HepG2 (cell line): ENCODE measurements at regions not wholly inside any gene's neighbourhood (a gene's known extent, or its start where the extent isn't known, plus 50 kb on each side); places are given as distances from the start of the nearest gene placed in this dataset.

Experiments
- ATAC-seq: fragments of 200-7000 bp; cut with Tn5 transposase; 3 replicates; pipeline ENCODE4 v1.9.1; 2020; ENCODE audit warnings: mild to moderate bottlenecking, moderate library complexity
- BruUV-seq: library from RNA; stranded (reverse); fragments of 400-500 nt; replicated peaks from 2 replicates; lab custom pipeline; 2021; lab: Mats Ljungman, UMichigan
- CTCF ChIA-PET: fragments of 300-600 bp; formaldehyde crosslinking; extraction: SDS; loops from one replicate; lab custom pipeline; 2021; ENCODE audit warnings: low total read pairs, inconsistent platforms, low intra/inter-chr PET ratio; lab: Yijun Ruan, JAX
- POLR2A ChIA-PET: fragments of 350-600 bp; sonication (Branson Sonifier 250); formaldehyde crosslinking; loops from one replicate; lab custom pipeline; 2020; ENCODE audit warnings: antibody characterized with exemption, inconsistent platforms; lab: Yijun Ruan, JAX
- DNase-seq: peaks from one replicate; pipeline ENCODE4 v3.0.0-alpha.2; 2015; ENCODE audit warnings: low spot score
- FAIRE-seq: peaks from 3 replicates; lab custom pipeline; 2011; peaks lifted over from hg19 to GRCh38; lab: Jason Lieb, UNC
- H2AFZ ChIP-seq: one replicate; pipeline ENCODE4 v1.6.1; 2011; ENCODE audit warnings: low read length, inconsistent platforms
- H3K27ac ChIP-seq: fragments of 300-600 bp; 3 replicates; pipeline ENCODE4 v1.8.0; 2011; ENCODE audit warnings: mixed run types, mild to moderate bottlenecking, mixed read lengths, low read length, inconsistent platforms; ENCODE audit not compliant: insufficient read depth; ENCODE audit errors: extremely low read length
- H3K27me3 ChIP-seq, 2 experiments: fragments of 200-600 bp in 1 of 2; 2 replicates in 1 of 2; 3 replicates in 1 of 2; pipeline versions ENCODE4 v1.6.0 to v1.8.0; 2011; ENCODE audit warnings: low read length in 2 of 2, mild to moderate bottlenecking in 2 of 2, moderate library complexity in 2 of 2, inconsistent platforms in 1 of 2; ENCODE audit not compliant: insufficient read depth in 2 of 2, control insufficient read depth in 1 of 2
- H3K36me3 ChIP-seq, 2 experiments: fragments of 200-600 bp in 1 of 2; replicated peaks in 1 of 2; 2 replicates in 1 of 2; 3 replicates in 1 of 2; pipeline versions ENCODE4 v1.5.1 to v1.8.0; 2011; ENCODE audit warnings: low read length in 2 of 2, inconsistent platforms in 1 of 2; ENCODE audit not compliant: insufficient read depth in 2 of 2, control insufficient read depth in 1 of 2
- H3K4me1 ChIP-seq: 2 replicates; pipeline ENCODE4 v1.5.1; 2012; ENCODE audit warnings: low read length, inconsistent platforms; ENCODE audit not compliant: insufficient read depth
- H3K4me2 ChIP-seq: 2 replicates; pipeline ENCODE4 v1.6.0; 2011; ENCODE audit warnings: low read depth, low read length, inconsistent platforms
- H3K4me3 ChIP-seq, 3 experiments: fragments of 200-600 bp in 1 of 3; sonication (generic), shearing (Covaris generic) in 1 of 3; replicated peaks in 1 of 3; 2 replicates each; pipeline ENCODE4 v1.5.1; 2011 to 2016; ENCODE audit warnings: low read length in 3 of 3, inconsistent platforms in 2 of 3, low read depth in 2 of 3, mild to moderate bottlenecking in 2 of 3, control low read depth in 1 of 3, mixed read lengths in 1 of 3; ENCODE audit not compliant: insufficient read depth in 1 of 3
- H3K79me2 ChIP-seq: one replicate; pipeline ENCODE4 v1.6.1; 2011; ENCODE audit warnings: low read length, inconsistent platforms; ENCODE audit not compliant: insufficient read depth
- H3K9ac ChIP-seq: 2 replicates; pipeline ENCODE4 v1.6.0; 2011; ENCODE audit warnings: mild to moderate bottlenecking, low read depth, low read length, inconsistent platforms; ENCODE audit not compliant: insufficient read depth
- H3K9me3 ChIP-seq: 2 replicates; pipeline ENCODE4 v1.5.1; 2012; ENCODE audit warnings: mild to moderate bottlenecking, low read length
- H4K20me1 ChIP-seq: 2 replicates; pipeline ENCODE4 v1.6.0; 2011; ENCODE audit warnings: inconsistent platforms, mild to moderate bottlenecking, low read length, moderate library complexity; ENCODE audit not compliant: insufficient read depth
- CREM ChIP-seq, 2 experiments: sonication (generic) in 1 of 2; formaldehyde crosslinking in 1 of 2; IDR thresholded peaks; 2 replicates each; pipeline versions ENCODE4 v1.4.0 to v1.6.1; 2016 to 2020; ENCODE audit warnings: antibody characterized with exemption in 1 of 2, mild to moderate bottlenecking in 1 of 2, missing genetic modification reagents in 1 of 2
- GATAD1 ChIP-seq: IDR thresholded peaks from 2 replicates; pipeline ENCODE4 v1.6.1; 2016; ENCODE audit warnings: missing genetic modification reagents, missing compliant biosample characterization
- HHEX ChIP-seq: IDR thresholded peaks from 2 replicates; pipeline ENCODE4 v1.6.1; 2016; ENCODE audit warnings: control low read depth
- MED1 ChIP-seq: sonication (generic); formaldehyde crosslinking; IDR thresholded peaks from 2 replicates; pipeline ENCODE4 v1.4.0; 2020; ENCODE audit warnings: missing genetic modification reagents
- TARDBP ChIP-seq: sonication (generic); formaldehyde crosslinking; IDR thresholded peaks from 2 replicates; pipeline ENCODE4 v1.8.0; 2022; ENCODE audit warnings: mild to moderate bottlenecking, missing genetic modification reagents
- TEAD2 ChIP-seq: sonication (generic); formaldehyde crosslinking; IDR thresholded peaks from 2 replicates; pipeline ENCODE4 v1.9.0; 2021; ENCODE audit warnings: missing genetic modification reagents
- ZBTB21 ChIP-seq: sonication (generic); formaldehyde crosslinking; IDR thresholded peaks from 2 replicates; pipeline ENCODE4 v1.4.0; 2020; ENCODE audit warnings: missing genetic modification reagents
- ZBTB7A ChIP-seq: sonication (generic); formaldehyde crosslinking; IDR thresholded peaks from 2 replicates; pipeline ENCODE4 v1.8.0; 2022; ENCODE audit warnings: mild to moderate bottlenecking, missing genetic modification reagents
- ZBTB7B ChIP-seq: sonication (generic); formaldehyde crosslinking; IDR thresholded peaks from 2 replicates; pipeline ENCODE4 v1.4.0; 2020; ENCODE audit warnings: missing genetic modification reagents
- ZMYM2 ChIP-seq: sonication (generic); formaldehyde crosslinking; IDR thresholded peaks from 2 replicates; pipeline ENCODE4 v1.8.0; 2022; ENCODE audit warnings: mild to moderate bottlenecking, missing genetic modification reagents
- ZNF138 ChIP-seq: sonication (generic); formaldehyde crosslinking; IDR thresholded peaks from 2 replicates; pipeline ENCODE4 v1.5.0; 2020; ENCODE audit warnings: mild to moderate bottlenecking, low read depth, missing genetic modification reagents
- ZNF180 ChIP-seq: sonication (generic); formaldehyde crosslinking; IDR thresholded peaks from 2 replicates; pipeline ENCODE4 v1.4.0; 2020; ENCODE audit warnings: low read depth, missing genetic modification reagents, borderline replicate concordance
- ZNF460 ChIP-seq: sonication (generic); formaldehyde crosslinking; IDR thresholded peaks from 2 replicates; pipeline ENCODE4 v1.5.1; 2020; ENCODE audit warnings: missing genetic modification reagents, mild to moderate bottlenecking, borderline replicate concordance
- ZNF569 ChIP-seq: sonication (generic); formaldehyde crosslinking; IDR thresholded peaks from 2 replicates; pipeline ENCODE4 v1.5.0; 2020; ENCODE audit warnings: mild to moderate bottlenecking, missing genetic modification reagents, moderate library complexity, borderline replicate concordance
- ZNF891 ChIP-seq: sonication (generic); formaldehyde crosslinking; IDR thresholded peaks from 2 replicates; pipeline ENCODE4 v1.5.0; 2020; ENCODE audit warnings: mild to moderate bottlenecking, missing genetic modification reagents
- ZSCAN9 ChIP-seq: IDR thresholded peaks from 2 replicates; pipeline ENCODE4 v1.6.1; 2016; ENCODE audit warnings: borderline replicate concordance
- WGBS: methylation state at CpG from one replicate; pipeline ENCODE4 v1.1.6; 2017; ENCODE audit warnings: low lambda C conversion rate; 5-methylcytosine and 5-hydroxymethylcytosine counted together
- in situ Hi-C: cut with HindIII; loops from 2 replicates; pipeline ENCODE4 v1.10.0; 2017; ENCODE audit warnings: low pct_unique_long_range_greater_than_20kb; ENCODE audit not compliant: extremely low pct_ligation_motif_present
- intact Hi-C: fragments of 100-400 bp; cut with micrococcal nuclease; formaldehyde crosslinking; loops from one replicate; pipeline ENCODE4 v1.10.0; 2022; ENCODE audit not compliant: unreplicated experiment
- TF ChIP-seq, protein P1 (sequence below): IDR thresholded peaks from 2 replicates; pipeline ENCODE4 v1.6.1; 2016; ENCODE audit warnings: missing compliant biosample characterization, missing genetic modification reagents, borderline replicate concordance
- TF ChIP-seq, protein P2 (sequence below): sonication (generic); formaldehyde crosslinking; IDR thresholded peaks from 2 replicates; pipeline ENCODE4 v1.8.1; 2023; ENCODE audit warnings: mild to moderate bottlenecking, missing genetic modification reagents

DNA sequence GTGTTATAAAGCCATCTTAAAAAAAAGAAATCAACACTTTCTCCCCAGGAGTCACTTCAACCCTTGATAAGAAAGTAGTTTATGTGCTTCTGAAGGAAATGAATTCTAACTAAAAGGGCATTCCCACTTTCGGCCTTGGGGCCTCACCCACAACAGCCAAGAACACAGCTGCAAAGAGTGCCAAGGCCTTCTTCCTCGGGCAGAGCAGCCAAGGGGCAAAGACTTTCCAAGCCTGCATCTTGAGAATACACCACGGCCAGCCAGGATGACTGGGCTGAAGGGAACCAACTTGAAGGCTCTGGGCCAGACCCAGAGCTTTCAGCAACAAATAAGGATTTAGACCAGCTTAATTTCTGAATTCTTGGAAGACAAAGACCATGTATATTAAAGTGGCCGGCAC, 60.4 kb upstream of the FOXN3 start:
- intact Hi-C loops (no loop called here), in situ Hi-C loops (no loop called here)
- ChIA-PET CTCF (no interaction called here), POLR2A (no interaction called here)
- Histone ChIP-seq H3K4me3 (no peak overlapping the region), H2AFZ (no peak overlapping the region), H3K36me3 (no peaks in the 10 kb centered on the region; a peak in 1 of 5 replicates), H3K4me1 (peaks cover 21% of the 10 kb centered on the region), H3K27ac (no peak overlapping the region), H3K79me2 (no peaks in the 10 kb centered on the region), H4K20me1 (no peaks in the 10 kb centered on the region), H3K9ac (no peak overlapping the region), H3K9me3 (no peaks in the 10 kb centered on the region), H3K4me2 (no peak overlapping the region), H3K27me3 (no peaks in the 10 kb centered on the region)
- FAIRE-seq (no peak), DNase-seq (no peak), ATAC-seq (no peak)
- TF ChIP-seq, protein P1, sequence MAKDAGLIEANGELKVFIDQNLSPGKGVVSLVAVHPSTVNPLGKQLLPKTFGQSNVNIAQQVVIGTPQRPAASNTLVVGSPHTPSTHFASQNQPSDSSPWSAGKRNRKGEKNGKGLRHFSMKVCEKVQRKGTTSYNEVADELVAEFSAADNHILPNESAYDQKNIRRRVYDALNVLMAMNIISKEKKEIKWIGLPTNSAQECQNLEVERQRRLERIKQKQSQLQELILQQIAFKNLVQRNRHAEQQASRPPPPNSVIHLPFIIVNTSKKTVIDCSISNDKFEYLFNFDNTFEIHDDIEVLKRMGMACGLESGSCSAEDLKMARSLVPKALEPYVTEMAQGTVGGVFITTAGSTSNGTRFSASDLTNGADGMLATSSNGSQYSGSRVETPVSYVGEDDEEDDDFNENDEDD (CRISPR knock-in tag), result no peak
- TF ChIP-seq ZMYM2 (CRISPR knock-in tag), result no peak
- no TSS peak for BruUV-seq
- 93% methylated on average over 3 of the region's 4 CpGs for WGBS

DNA sequence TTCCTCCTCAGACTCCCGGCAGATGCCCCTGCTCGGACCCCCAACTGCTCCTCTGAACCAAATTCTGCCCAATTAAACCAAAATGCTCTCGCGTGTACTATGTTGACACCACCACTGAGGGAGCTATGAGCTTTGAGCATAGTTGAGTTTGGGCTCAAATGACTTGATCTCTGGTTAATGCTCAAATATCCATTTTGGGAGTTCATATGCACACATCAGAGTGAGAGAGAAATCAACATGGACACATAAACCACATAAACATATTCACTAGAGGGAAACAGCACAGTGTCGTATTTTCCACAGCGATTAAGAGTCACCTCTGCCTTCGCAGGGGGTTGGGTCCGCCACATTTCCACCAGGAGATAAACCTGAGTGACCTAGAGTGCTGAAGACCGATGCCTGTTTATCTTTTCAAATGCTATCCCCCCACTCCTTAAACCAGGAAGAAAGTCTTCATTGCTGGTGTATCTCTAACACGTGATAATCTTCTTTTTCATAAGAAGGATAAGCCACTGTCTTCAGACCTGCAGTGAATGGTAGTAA, 59.4 kb upstream of the FOXN3 start:
- Histone ChIP-seq H3K9me3 (no peaks in the 10 kb centered on the region), H3K9ac (no peak overlapping the region), H3K4me2 (no peak overlapping the region), H4K20me1 (no peaks in the 10 kb centered on the region), H3K79me2 (no peaks in the 10 kb centered on the region), H3K27ac (no peak overlapping the region), H3K36me3 (no peaks in the 10 kb centered on the region), H2AFZ (no peak overlapping the region), H3K4me3 (no peak overlapping the region), H3K27me3 (no peaks in the 10 kb centered on the region), H3K4me1 (peaks cover 13% of the 10 kb centered on the region)
- WGBS, result 98% methylated on average over 10 of the region's 10 CpGs
- no peak for ATAC-seq
- in situ Hi-C loops (no loop called here), intact Hi-C loops (no loop called here)
- ChIA-PET POLR2A (no interaction called here), CTCF (no interaction called here)
- DNase-seq, result no peak
- BruUV-seq, result no TSS peak
- FAIRE-seq, result no peak
- TF ChIP-seq, protein P2, sequence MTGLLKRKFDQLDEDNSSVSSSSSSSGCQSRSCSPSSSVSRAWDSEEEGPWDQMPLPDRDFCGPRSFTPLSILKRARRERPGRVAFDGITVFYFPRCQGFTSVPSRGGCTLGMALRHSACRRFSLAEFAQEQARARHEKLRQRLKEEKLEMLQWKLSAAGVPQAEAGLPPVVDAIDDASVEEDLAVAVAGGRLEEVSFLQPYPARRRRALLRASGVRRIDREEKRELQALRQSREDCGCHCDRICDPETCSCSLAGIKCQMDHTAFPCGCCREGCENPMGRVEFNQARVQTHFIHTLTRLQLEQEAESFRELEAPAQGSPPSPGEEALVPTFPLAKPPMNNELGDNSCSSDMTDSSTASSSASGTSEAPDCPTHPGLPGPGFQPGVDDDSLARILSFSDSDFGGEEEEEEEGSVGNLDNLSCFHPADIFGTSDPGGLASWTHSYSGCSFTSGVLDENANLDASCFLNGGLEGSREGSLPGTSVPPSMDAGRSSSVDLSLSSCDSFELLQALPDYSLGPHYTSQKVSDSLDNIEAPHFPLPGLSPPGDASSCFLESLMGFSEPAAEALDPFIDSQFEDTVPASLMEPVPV (CRISPR knock-in tag), result no peak
- no peak for TF ChIP-seq HHEX (CRISPR knock-in tag)
- TF ChIP-seq CREM (IDR thresholded peaks at IDR 0.05), result no peak
- TF ChIP-seq CREM (CRISPR knock-in tag; IDR thresholded peaks at IDR 0.05), result no peak
- TF ChIP-seq GATAD1, result no peak
- no peak for TF ChIP-seq ZNF891 (CRISPR knock-in tag)
- no peak for TF ChIP-seq ZBTB7A (CRISPR knock-in tag)
- no peak for TF ChIP-seq ZNF138
- TF ChIP-seq ZNF180, result no peak
- no peak for TF ChIP-seq ZNF460
- no peak for TF ChIP-seq ZBTB7B (CRISPR knock-in tag)
- TF ChIP-seq MED1 (CRISPR knock-in tag), result no peak
- TF ChIP-seq TEAD2, result no peak
- no peak for TF ChIP-seq ZNF569 (CRISPR knock-in tag)
- TF ChIP-seq ZSCAN9 (CRISPR knock-in tag), result no peak
- TF ChIP-seq TARDBP (CRISPR knock-in tag), result no peak
- TF ChIP-seq ZBTB21 (CRISPR knock-in tag), result no peak
